DND-41 (cell line): ENCODE measurements at regions not wholly inside any gene's neighbourhood (a gene's known extent, or its start where the extent isn't known, plus 50 kb on each side); places are given as distances from the start of the nearest gene placed in this dataset.

Experiments used
- CTCF ChIP-seq: IDR thresholded peaks from 2 replicates; pipeline ENCODE4 v1.5.1; 2012; ENCODE audit warnings: borderline replicate concordance, low read length, moderate library complexity, mild to moderate bottlenecking; ENCODE audit not compliant: poor library complexity, severe bottlenecking; ENCODE audit errors: extremely low read depth
- EZH2 ChIP-seq: IDR thresholded peaks from 3 replicates; pipeline ENCODE4 v1.6.1; 2012; ENCODE audit warnings: borderline replicate concordance, low read depth, mild to moderate bottlenecking, moderate library complexity, low read length, inconsistent platforms; ENCODE audit not compliant: severe bottlenecking

GRCh38 chr3:82816086-82816485 lies 1054.6 kb upstream of the GBE1 start:
- TF ChIP-seq CTCF (no peak), EZH2 (no peak)
